Ishikawa (cell line): ENCODE measurements at regions not wholly inside any gene's neighbourhood (a gene's known extent, or its start where the extent isn't known, plus 50 kb on each side); places are given as distances from the start of the nearest gene placed in this dataset.

ENCODE experiments used
- CEBPB ChIP-seq: IDR thresholded peaks from 2 replicates; pipeline ENCODE4 v1.6.1; 2012
- CREB1 ChIP-seq: IDR thresholded peaks from 2 replicates; pipeline ENCODE4 v1.6.1; 2012; ENCODE audit warnings: low read depth
- EGR1 ChIP-seq: IDR thresholded peaks from 2 replicates; pipeline ENCODE4 v1.6.1; 2012
- EP300 ChIP-seq: IDR thresholded peaks from 2 replicates; pipeline ENCODE4 v1.6.1; 2012; ENCODE audit warnings: borderline replicate concordance
- FOXM1 ChIP-seq: IDR thresholded peaks from 2 replicates; pipeline ENCODE4 v1.6.1; 2012; ENCODE audit warnings: low read depth, borderline replicate concordance
- MAX ChIP-seq: IDR thresholded peaks from 2 replicates; pipeline ENCODE4 v1.6.1; 2012
- NFIC ChIP-seq: IDR thresholded peaks from 2 replicates; pipeline ENCODE4 v1.6.1; 2012
- RAD21 ChIP-seq: IDR thresholded peaks from 2 replicates; pipeline ENCODE4 v1.6.1; 2012; ENCODE audit warnings: low read depth
- REST ChIP-seq: IDR thresholded peaks from 2 replicates; pipeline ENCODE4 v1.6.1; 2012; ENCODE audit warnings: low read depth, mild to moderate bottlenecking
- TAF1 ChIP-seq: IDR thresholded peaks from 2 replicates; pipeline ENCODE4 v1.6.1; 2012; ENCODE audit warnings: low read depth, mild to moderate bottlenecking
- TCF12 ChIP-seq: IDR thresholded peaks from 2 replicates; pipeline ENCODE4 v1.6.1; 2012; ENCODE audit warnings: low read depth
- TEAD4 ChIP-seq: IDR thresholded peaks from 2 replicates; pipeline ENCODE4 v1.6.1; 2012
- USF1 ChIP-seq: IDR thresholded peaks from 2 replicates; pipeline ENCODE4 v1.6.1; 2012
- YY1 ChIP-seq: IDR thresholded peaks from 2 replicates; pipeline ENCODE4 v1.6.1; 2012; ENCODE audit warnings: low read depth
- ZBTB7A ChIP-seq: IDR thresholded peaks from 2 replicates; pipeline ENCODE4 v1.6.1; 2012; ENCODE audit warnings: low read depth

GRCh38 chr1:148307583-148308185 lies 155.6 kb upstream of the NBPF11 start:
- TF ChIP-seq CEBPB (no peak), REST (no peak), TEAD4 (no peak), RAD21 (no peak), USF1 (no peak)

DNA sequence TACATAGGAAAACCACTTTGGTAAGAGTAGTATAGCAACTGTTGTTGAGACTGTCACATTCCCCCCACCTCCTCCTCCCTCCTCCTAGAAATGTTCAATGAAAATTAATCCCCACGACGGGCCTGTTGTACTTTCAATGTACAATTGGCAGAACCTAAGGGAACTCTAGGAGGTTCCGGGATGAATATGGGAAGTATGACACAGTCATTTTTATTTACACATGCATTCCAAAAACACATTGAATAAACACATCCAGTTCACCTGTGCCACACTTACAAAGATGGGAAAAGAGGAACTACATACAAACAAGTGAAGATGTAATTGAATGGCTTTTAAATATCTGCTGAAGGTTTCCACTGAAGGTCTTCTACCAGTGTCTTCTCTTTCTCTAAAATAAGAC lies 144.4 kb upstream of the NBPF11 start:
- TF ChIP-seq REST (no peak), NFIC (no peak), EP300 (no peak), USF1 (no peak), YY1 (no peak), CREB1 (no peak), MAX (no peak), ZBTB7A (no peak), EGR1 (no peak), TCF12 (no peak), FOXM1 (no peak)

- TF ChIP-seq TCF12 (no peak), EGR1 (no peak), FOXM1 (no peak), TAF1 (no peak), CREB1 (no peak), EP300 (no peak), RAD21 (no peak), USF1 (no peak), TEAD4 (no peak), REST (no peak), NFIC (no peak), ZBTB7A (no peak), CEBPB (no peak), MAX (no peak), YY1 (no peak)
Measured at GRCh38 chr1:148294116-148294807, 142.2 kb upstream of the NBPF11 start.

DNA sequence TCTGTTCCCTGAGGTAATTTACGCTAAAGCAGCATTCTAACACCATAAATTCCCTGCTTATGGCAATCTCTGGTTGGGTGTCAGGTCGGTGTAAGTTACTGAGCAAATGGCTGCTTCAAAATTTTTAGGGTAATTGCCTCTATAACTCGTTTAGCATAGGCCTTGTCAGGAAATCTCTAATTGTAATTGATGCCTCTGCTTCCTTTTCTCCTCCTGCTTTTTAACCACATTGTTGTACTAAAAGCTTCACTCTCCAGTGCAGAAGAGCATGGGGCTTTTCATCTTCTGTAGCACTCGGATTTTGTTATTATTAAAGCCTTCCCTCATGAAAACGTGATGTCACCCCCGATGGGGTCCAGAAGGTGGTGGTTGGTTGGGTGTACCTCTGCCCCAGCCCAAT lies 141.6 kb upstream of the NBPF11 start:
- TF ChIP-seq YY1 (no peak), NFIC (no peak), CREB1 (no peak), USF1 (no peak), CEBPB (no peak), ZBTB7A (no peak), TCF12 (no peak), RAD21 (no peak), FOXM1 (no peak)
